Amygdala (tissue), 56 donors: ENCODE measurements at regions not wholly inside any gene's neighbourhood (a gene's known extent, or its start where the extent isn't known, plus 50 kb on each side); places are given as distances from the start of the nearest gene placed in this dataset.
"Not testable (repeated sequence)": the region's sequence is repeated elsewhere in the genome, so short reads cannot be mapped to it uniquely, and the experiment has no call there.

Experiments
- DNase-seq, 56 donors: peaks; one replicate each; lab custom pipeline; 2025; lab: John Stamatoyannopoulos, UW

GRCh38 chr2:166831930-166832329 is 56.4 kb upstream of the XIRP2 start:
- DNase-seq = no peak

DNA sequence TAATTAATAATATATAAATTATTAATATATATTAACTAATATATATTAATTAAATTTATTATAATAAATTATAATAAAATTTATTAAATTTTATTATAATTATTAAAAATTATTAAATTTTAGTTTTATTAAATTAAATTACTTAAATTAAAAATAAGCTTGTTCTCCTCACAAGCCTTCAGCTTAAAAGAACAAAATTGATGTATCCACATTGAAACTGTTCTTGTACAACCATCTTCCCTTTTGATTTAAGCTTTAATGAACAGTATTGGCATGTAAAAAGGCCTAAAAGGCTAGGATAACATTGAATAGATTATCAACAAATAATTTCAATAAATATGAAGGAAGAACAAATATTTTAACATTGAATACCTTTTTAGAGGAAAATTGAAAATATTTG is 62.4 kb upstream of the XIRP2 start:
- no peak for DNase-seq

DNA sequence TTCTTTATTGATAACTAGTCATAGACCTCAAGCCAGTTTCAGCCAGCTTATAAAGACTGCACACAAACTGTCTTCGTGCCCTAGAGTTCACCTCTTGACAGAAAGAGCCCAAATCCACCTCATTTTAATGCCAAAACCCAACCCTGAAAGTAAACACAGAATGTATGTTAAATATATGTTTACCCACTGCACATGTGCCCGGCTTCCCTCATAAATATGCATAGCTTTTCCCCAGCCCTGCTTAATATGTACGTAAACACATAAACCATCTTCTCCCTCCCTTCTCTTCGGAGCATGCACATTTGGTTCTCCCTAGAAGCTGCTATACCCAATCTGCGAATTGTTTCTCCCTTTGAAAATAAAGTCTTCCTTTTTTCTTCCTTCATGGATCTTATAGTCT is 73.9 kb upstream of the XIRP2 start:
- DNase-seq = no peak

GRCh38 chr2:166812166-166812891 is 76.0 kb upstream of the XIRP2 start:
- no peak for DNase-seq

GRCh38 chr2:166805753-166806152 is 82.5 kb upstream of the XIRP2 start:
- DNase-seq = no peak

DNA sequence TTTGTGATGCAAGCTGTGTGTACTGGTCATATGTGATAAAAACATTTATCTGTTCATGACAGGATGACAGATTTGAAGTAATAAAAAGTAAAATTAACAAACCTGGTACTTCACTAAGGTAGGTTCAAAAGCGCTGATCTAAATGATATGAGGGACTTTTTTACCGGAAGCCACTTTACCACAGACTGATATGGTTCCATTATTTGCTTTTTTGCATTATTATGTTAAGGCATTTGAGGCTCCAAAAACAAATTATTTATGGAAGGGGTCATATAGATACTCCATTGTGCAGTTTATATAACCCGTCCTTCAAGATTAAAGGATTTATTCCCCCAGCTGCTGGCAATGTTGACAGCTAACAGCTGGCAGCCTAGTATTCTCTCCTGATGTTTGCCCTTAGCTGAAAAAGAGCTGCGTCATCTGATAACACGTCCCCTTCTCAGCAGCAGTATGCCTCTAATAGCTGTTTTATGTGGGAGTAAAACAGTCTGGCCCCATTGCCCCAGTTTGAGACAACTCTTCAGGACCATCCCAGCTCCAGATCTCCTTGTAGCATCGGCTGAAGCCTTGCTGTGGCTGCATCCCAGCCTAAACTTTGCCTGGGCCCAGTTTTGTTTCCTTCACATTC is 84.8 kb upstream of the XIRP2 start:
- no peak for DNase-seq

DNA sequence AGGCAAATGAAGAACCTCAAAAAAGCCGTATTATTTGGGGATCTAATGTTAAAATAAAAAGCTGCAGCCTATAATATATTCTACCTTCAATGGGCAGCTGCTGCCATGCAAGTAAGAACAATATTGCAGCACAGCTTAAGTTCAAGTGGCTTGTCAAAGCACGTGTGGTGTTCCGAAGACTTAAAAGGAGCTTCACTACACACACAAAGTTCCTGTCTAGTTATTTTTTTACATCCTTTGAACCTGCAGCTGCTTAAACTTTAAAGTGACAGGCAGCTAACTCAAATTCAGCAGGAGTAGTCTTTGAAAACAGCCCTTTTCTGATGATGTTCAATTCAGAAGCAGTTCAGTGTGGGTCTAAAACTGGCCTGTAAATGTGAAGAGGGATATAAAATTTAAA is 85.8 kb upstream of the XIRP2 start:
- DNase-seq = no peak

- no peak for DNase-seq
Observed at GRCh38 chr2:166792808-166793207, 95.5 kb upstream of the XIRP2 start.

DNA sequence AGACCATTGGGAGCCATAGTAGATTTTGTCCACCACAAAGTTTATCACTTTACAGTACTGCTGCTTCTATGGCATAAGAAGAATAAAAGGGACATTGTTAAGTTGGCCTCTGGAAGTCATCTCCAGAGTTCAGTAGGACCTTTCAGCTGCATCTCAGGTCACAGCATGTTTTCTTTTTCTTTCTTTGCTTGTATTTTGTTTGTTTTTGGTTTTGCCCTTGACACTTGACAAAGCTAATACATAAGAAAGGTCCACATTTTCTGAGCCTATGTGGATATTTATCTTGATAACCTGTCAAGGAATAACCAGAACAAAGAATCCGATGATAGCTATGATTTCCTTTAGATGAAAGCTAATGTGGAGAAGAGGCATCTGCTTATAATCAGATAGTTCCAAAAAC is 101.6 kb upstream of the XIRP2 start:
- no peak for DNase-seq

GRCh38 chr2:166784296-166784946 is 103.9 kb upstream of the XIRP2 start:
- no peak for DNase-seq

- no peak for DNase-seq
Observed at GRCh38 chr2:166775176-166775575, 113.1 kb upstream of the XIRP2 start.

- no peak for DNase-seq
Observed at GRCh38 chr2:166773308-166773949, 114.9 kb upstream of the XIRP2 start.

DNA sequence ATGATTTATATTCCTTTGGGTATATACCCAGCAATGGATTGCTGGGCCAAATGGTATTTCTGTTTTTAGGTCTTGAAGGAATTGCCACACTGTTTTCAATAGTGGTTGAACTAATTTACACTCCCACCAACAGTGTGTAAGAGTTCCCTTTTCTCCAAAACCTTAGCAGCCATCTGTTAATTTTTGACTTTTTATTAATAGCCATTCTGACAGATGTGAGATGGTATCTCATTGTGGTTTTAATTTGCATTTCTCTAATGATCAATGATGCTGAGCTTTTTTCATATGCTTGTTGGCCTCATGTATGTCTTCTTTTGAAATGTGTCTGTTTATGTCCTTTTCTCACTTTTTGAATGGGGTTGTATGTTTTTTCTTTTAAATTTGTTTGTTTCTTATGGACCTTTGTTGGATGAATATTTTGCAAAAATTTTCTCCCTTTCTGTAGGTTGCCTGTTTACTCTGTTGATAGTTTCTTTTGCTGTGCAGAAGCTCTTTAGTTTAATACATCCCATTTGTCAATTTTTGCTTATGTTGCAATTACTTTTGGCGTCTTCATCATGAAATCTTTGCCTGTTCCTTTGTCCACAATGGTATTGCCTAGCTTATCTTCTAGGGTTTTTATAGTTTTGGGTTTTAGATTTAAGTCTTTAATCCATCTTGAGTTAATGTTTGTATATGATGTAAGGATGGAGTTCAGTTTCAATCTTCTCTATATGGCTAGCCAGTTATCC is 119.7 kb upstream of the XIRP2 start:
- no peak for DNase-seq

DNA sequence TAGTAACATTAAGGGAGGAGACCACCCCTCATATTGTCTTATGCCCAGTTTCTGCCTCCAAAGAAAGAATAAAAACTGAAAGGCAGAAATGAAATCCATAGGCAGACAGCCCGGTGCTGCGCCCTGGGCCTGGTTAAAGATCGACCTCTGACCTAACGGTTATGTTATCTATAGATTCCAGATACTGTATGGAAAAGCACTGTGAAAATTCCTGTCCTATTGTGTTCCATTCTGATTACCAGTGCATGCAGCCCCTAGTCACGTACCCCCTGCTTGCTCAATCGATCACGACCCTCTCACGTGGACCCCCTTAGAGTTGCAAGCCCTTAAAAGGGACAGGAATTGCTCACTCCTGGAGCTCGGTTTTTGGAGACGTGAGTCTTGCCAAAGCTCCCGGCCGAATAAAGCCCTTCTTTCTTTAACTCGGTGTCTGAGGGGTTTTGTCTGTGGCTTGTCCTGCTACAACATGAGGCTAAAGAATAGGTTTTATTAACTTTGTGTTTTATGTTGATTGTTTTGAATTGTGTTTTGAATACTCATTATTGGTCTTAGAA is 121.4 kb upstream of the XIRP2 start:
- not testable (repeated sequence) for DNase-seq

DNA sequence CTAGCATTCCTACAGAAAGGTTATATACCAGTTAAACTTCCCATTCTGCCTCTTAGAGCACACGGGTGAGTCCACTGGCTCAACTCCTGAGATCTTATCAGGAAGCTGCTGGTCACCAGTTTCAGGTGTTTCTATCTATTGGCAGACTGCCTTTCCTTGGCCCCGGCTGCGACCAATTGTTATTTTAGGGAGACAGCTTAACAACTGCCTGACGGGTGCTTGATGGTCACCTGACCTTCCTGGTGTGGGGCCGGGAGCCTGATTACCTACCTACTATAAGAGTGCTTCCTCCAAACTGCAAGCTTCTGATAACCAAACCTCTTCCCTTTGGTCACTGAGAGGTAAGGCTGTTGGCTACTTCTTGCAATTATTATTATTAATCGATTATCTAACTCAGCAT is 122.1 kb upstream of the XIRP2 start:
- no peak for DNase-seq

DNA sequence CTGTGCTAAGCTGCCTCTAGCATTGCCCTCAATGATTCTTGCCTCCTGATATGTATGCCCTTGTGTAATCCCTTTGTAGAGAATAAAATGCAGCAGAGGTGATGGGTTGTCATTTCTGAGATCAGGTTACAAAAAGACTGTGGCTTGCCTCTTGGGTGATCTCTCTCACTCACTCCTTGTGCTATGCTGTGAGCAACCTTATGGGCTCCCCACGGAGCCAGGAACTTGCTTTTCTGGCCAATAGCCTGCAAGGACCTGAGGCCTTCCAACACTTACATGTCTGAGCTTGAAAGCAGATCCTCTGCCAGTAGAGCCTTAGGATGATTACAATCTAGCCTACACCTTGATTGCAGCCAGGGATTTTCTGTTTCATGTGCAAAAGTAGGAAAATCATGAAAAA is 123.1 kb upstream of the XIRP2 start:
- no peak for DNase-seq

- DNase-seq = no peak
Observed at GRCh38 chr2:166764702-166765101, 123.6 kb upstream of the XIRP2 start.

GRCh38 chr2:166764216-166764615 is 124.1 kb upstream of the XIRP2 start:
- DNase-seq = no peak

- no peak for DNase-seq
Observed at GRCh38 chr2:166762746-166763145, 125.5 kb upstream of the XIRP2 start.

GRCh38 chr2:166758956-166759355 is 129.3 kb upstream of the XIRP2 start:
- no peak for DNase-seq

DNA sequence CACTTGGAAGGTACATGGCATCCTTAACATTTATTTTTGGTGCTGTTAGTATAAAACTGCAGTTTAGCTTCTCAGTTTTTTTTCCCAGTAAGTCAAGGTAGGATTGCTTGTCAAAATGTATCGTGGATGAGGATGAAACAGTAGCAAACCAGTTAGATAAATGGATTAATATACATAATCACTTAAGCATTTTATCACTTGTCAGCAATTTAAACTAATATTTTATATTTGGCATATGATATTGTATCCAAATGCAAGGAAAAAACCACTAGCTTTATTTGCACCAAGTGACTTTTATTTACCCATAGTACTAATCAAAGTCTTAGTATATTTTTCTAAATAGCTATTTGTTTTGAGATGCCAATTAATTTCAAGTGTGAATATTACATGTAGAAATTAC is 137.7 kb upstream of the XIRP2 start:
- DNase-seq = no peak
